HepG2 (cell line): ENCODE measurements at regions not wholly inside any gene's neighbourhood (a gene's known extent, or its start where the extent isn't known, plus 50 kb on each side); places are given as distances from the start of the nearest gene placed in this dataset.

Experiments used
- AHDC1 ChIP-seq: sonication (generic); formaldehyde crosslinking; IDR thresholded peaks from 2 replicates; pipeline ENCODE4 v1.5.1; 2020; ENCODE audit warnings: mild to moderate bottlenecking, missing genetic modification reagents, borderline replicate concordance
- ARID5B ChIP-seq: IDR thresholded peaks from 2 replicates; pipeline ENCODE4 v1.4.0; 2020; ENCODE audit warnings: mild to moderate bottlenecking, missing genetic modification reagents
- ELF4 ChIP-seq: sonication (generic); formaldehyde crosslinking; IDR thresholded peaks from 2 replicates; pipeline ENCODE4 v1.5.0; 2020; ENCODE audit warnings: missing genetic modification reagents, mild to moderate bottlenecking, moderate library complexity, borderline replicate concordance
- HOXA5 ChIP-seq: sonication (generic); formaldehyde crosslinking; IDR thresholded peaks from 2 replicates; pipeline ENCODE4 v1.4.0; 2020; ENCODE audit warnings: missing genetic modification reagents
- NBN ChIP-seq: fragments of 450-650 bp; conservative IDR thresholded peaks from 2 replicates; pipeline ENCODE4 v1.6.1; 2017
- ZFX ChIP-seq: sonication (generic); formaldehyde crosslinking; IDR thresholded peaks from 2 replicates; pipeline ENCODE4 v1.4.0; 2020; ENCODE audit warnings: mild to moderate bottlenecking, low read depth, missing genetic modification reagents, moderate library complexity
- ZNF704 ChIP-seq: sonication (generic); formaldehyde crosslinking; IDR thresholded peaks from 2 replicates; pipeline ENCODE4 v1.8.1; 2023; ENCODE audit warnings: mild to moderate bottlenecking, inconsistent platforms, moderate library complexity, missing genetic modification reagents, borderline replicate concordance

- no peak for TF ChIP-seq AHDC1 (CRISPR knock-in tag)
- TF ChIP-seq HOXA5 (CRISPR knock-in tag) = no peak
- no peak for TF ChIP-seq ARID5B (CRISPR knock-in tag)
- no peak for TF ChIP-seq NBN
- no peak for TF ChIP-seq ELF4 (CRISPR knock-in tag)
- no peak for TF ChIP-seq ZNF704 (CRISPR knock-in tag)
- no peak for TF ChIP-seq ZFX (CRISPR knock-in tag)
These were observed 174.3 kb upstream of the DUSP10 start (continued) for GRCh38 chr1:221916176-221916575.
